ENCODE measurements at regions not wholly inside any gene's neighbourhood (a gene's known extent, or its start where the extent isn't known, plus 50 kb on each side); places are given as distances from the start of the nearest gene placed in this dataset.

GRCh38 chr5:112087222-112087621 lies 330.2 kb upstream of the NREP start:
- TF ChIP-seq CTCF (IDR thresholded peaks at IDR 0.05) (no peak), POLR2AphosphoS5 (IDR thresholded peaks at IDR 0.05) (no peak)

Data from prostate gland (tissue), 2 donors.